ENCODE measurements at regions not wholly inside any gene's neighbourhood (a gene's known extent, or its start where the extent isn't known, plus 50 kb on each side); places are given as distances from the start of the nearest gene placed in this dataset.

DNA sequence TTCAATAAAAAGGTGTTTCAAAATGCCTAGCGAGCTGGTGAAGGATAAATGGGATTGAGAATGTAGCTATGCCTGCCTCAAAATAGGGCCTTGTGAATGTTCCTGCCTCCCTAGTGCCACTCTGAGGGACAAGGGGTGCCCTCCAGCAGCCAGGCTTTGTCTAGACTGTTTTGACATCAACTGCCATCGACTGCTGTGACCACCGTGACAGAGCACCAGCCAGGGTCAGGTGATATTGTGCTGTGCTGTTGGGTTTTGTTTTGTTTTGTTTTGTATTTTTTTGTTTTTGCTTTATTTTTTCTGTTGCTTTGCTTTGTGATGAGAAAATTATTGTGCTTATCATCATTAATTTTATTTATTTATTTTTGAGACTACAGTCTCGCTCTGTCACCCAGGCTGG lies 144.8 kb downstream of the SMAD6 start:
- no peak overlapping the region for H3K27ac ChIP-seq
- WGBS, 2 donors: 93% methylated on average over 4 of the region's 4 CpGs

DNA sequence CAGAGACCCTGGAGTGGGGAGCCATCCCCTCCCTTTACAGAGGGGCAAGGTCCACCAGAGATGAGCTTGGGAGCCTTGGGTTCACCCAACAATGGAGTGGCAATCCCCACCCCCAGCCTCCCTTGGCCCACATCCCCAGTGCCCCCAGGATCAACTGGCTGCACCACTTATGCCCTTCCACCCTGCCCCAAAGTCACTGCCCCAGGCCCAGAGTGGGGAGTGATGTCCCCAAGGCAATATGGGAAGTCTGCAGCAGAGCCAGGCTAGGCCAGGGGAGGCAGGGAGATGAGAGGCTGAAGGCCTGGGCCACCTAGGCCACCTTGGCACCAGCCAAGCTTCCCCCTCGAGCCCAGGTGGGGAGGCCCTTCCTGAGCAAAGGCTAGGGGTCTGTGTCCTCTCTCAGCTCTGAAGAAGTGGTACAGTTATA lies 145.5 kb downstream of the SMAD6 start:
- 85 to 88% methylated on average over 1 of the region's 1 CpG for WGBS, 2 donors
- TF ChIP-seq POLR2AphosphoS5 (IDR thresholded peaks at IDR 0.05) (no peak), EP300 (IDR thresholded peaks at IDR 0.05) (no peak), POLR2A (IDR thresholded peaks at IDR 0.05) (no peak)
- TF ChIP-seq, protein P1, sequence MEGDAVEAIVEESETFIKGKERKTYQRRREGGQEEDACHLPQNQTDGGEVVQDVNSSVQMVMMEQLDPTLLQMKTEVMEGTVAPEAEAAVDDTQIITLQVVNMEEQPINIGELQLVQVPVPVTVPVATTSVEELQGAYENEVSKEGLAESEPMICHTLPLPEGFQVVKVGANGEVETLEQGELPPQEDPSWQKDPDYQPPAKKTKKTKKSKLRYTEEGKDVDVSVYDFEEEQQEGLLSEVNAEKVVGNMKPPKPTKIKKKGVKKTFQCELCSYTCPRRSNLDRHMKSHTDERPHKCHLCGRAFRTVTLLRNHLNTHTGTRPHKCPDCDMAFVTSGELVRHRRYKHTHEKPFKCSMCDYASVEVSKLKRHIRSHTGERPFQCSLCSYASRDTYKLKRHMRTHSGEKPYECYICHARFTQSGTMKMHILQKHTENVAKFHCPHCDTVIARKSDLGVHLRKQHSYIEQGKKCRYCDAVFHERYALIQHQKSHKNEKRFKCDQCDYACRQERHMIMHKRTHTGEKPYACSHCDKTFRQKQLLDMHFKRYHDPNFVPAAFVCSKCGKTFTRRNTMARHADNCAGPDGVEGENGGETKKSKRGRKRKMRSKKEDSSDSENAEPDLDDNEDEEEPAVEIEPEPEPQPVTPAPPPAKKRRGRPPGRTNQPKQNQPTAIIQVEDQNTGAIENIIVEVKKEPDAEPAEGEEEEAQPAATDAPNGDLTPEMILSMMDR (IDR thresholded peaks at IDR 0.05): no peak
- no peak for DNase-seq
- H3K4me1 ChIP-seq: peaks cover 0 to 30% (median 28%) of the 10 kb centered on the region in 4 donors
- no peak overlapping the region for H3K27ac ChIP-seq
- H3K27me3 ChIP-seq: no peaks in the 10 kb centered on the region
- no peaks in the 10 kb centered on the region for H3K36me3 ChIP-seq
- intact Hi-C loops (cut with DNase I): no loop called here
- H3K9me3 ChIP-seq: no peaks in the 10 kb centered on the region
- no peak overlapping the region for H3K4me3 ChIP-seq

More for the DNA sequence above, 144.8 kb downstream of the SMAD6 start:
- H3K9me3 ChIP-seq: no peaks in the 10 kb centered on the region
- TF ChIP-seq, protein P1 (IDR thresholded peaks at IDR 0.05): no peak
- TF ChIP-seq EP300 (IDR thresholded peaks at IDR 0.05) (no peak), POLR2AphosphoS5 (IDR thresholded peaks at IDR 0.05) (no peak), POLR2A (IDR thresholded peaks at IDR 0.05) (no peak)
- intact Hi-C loops (cut with DNase I): no loop called here
- no peak overlapping the region for H3K4me3 ChIP-seq
- DNase-seq: no peak
- no peaks in the 10 kb centered on the region for H3K36me3 ChIP-seq
- H3K4me1 ChIP-seq: peaks cover 0 to 32% (median 30%) of the 10 kb centered on the region in 4 donors
- no peaks in the 10 kb centered on the region for H3K27me3 ChIP-seq

DNA sequence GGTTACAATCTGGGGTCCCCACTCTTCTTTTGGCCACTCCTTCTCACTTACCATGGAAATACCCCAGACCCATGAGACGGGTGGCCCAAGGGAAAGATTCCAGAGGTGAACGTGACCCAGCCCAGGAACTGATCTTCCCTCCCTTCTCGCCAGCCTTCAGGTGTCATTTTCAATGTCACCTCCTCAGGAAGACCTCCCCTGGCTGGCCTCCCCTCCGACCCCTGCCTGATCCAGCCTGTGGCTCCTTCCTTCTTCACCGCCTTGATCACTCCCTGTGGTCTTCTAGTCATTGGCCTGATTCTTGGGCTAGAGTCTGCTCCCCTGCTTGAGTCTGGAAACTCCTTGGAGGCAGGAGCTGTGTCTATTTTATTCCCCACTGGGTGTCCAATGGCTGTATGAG lies 146.1 kb downstream of the SMAD6 start:
- Histone ChIP-seq H3K27ac (no peak overlapping the region), H3K4me1 (peaks cover 0 to 28% (median 26%) of the 10 kb centered on the region in 4 donors), H3K36me3 (no peaks in the 10 kb centered on the region), H3K4me3 (no peak overlapping the region), H3K9me3 (no peaks in the 10 kb centered on the region), H3K27me3 (no peaks in the 10 kb centered on the region)
- intact Hi-C loops (cut with DNase I): no loop called here
- TF ChIP-seq POLR2A (IDR thresholded peaks at IDR 0.05): no peak
- TF ChIP-seq EP300 (IDR thresholded peaks at IDR 0.05): no peak
- no peak for TF ChIP-seq POLR2AphosphoS5 (IDR thresholded peaks at IDR 0.05)
- TF ChIP-seq, protein P1 (IDR thresholded peaks at IDR 0.05): no peak
- WGBS, 2 donors: 78 to 86% methylated on average over 5 of the region's 5 CpGs
- DNase-seq: no peak

DNA sequence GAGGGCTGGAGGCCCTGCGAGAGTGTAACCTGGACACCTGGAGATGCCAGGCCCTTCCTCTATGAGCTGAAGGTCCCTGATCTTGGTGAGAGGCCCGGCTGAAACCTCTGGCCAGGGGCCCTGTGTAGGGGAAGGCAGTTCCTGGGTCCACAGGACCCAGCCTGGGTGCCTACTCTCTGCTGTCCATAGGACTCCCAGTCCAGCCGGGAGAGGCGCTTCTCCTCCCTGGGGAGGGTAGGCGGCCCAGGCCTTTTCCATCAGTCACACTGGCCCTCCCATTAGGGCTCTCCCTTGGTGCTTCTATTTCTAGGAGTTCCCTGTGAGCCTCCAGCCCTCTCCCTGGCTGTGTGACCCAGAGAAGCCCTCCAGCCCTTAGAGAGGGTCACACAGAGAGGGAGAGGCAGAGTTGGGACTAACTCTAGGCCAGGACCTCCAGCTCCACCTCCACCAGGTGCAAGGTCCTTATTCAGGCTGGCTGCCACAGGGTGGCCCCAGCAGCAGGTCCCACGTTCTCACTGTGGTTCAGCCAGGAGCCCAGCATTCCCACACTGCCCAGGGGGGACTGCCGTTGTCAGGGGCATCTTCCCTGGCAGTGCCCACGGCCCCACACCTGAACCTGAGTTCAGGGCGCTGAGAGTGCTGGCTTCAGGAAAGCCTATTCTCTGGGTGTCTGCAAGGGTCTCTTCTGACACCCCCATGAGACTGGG lies 146.8 kb downstream of the SMAD6 start:
- no peak for DNase-seq
- intact Hi-C loops (cut with DNase I): no loop called here
- Histone ChIP-seq H3K27ac (no peak overlapping the region), H3K27me3 (no peaks in the 10 kb centered on the region), H3K4me1 (peaks cover 0 to 24% (median 21%) of the 10 kb centered on the region in 4 donors), H3K9me3 (no peaks in the 10 kb centered on the region), H3K36me3 (no peaks in the 10 kb centered on the region), H3K4me3 (no peak overlapping the region)
- TF ChIP-seq POLR2A (IDR thresholded peaks at IDR 0.05): no peak
- 91% methylated on average over 9 of the region's 9 CpGs for WGBS, 2 donors

DNA sequence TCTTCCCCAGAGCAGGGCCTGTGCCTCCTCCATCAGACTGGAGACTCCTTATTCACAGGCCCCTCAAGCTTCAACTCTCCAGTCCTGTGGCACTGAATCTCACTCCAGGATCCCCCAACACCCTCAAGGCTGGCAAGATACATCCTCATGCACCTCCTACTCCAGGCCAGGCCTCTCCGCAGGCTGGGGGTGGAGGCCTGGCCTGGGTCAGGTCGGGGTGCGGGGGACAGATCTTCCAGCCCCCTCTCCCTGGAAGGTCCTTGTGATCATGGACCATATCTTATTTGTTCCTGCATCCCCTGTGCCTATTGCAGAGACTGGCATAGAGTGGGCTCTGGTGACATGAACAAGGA lies 147.3 kb downstream of the SMAD6 start:
- TF ChIP-seq EP300 (IDR thresholded peaks at IDR 0.05) (no peak), POLR2AphosphoS5 (IDR thresholded peaks at IDR 0.05) (no peak), POLR2A (IDR thresholded peaks at IDR 0.05) (no peak)
- TF ChIP-seq, protein P1 (IDR thresholded peaks at IDR 0.05): no peak
- peaks cover 0 to 24% (median 21%) of the 10 kb centered on the region in 4 donors for H3K4me1 ChIP-seq
- DNase-seq: no peak
- H3K36me3 ChIP-seq: no peaks in the 10 kb centered on the region
- no peak overlapping the region for H3K4me3 ChIP-seq
- WGBS, 2 donors: 96 to 98% methylated on average over 3 of the region's 3 CpGs
- intact Hi-C loops (cut with DNase I): no loop called here
- H3K27me3 ChIP-seq: no peaks in the 10 kb centered on the region
- peak overlapping the region in 2 of 4 donors; percentile 57 for H3K27ac ChIP-seq
- no peaks in the 10 kb centered on the region for H3K9me3 ChIP-seq
